ENCODE measurements at regions not wholly inside any gene's neighbourhood (a gene's known extent, or its start where the extent isn't known, plus 50 kb on each side); places are given as distances from the start of the nearest gene placed in this dataset.

DNA sequence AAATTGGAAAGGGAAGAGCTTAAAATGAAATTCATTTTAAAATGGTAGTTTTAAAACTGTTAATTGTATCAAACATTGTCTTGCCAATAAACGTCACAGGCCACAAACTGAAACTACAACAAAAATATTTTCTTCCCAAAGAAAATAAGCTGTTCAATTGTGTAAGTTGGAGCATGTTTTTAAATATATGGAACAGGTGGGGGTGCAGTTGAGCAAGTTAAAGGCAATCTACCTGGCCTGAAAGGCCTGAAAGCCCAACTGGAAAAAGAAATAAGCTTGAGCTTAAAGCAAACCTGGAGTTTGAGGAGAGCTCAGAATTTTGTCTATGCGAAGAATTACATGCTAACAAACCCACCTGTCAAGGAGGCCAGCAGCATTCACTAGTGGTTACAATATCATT is 439.5 kb downstream of the ACTL7B start:
- TF ChIP-seq, protein P1, sequence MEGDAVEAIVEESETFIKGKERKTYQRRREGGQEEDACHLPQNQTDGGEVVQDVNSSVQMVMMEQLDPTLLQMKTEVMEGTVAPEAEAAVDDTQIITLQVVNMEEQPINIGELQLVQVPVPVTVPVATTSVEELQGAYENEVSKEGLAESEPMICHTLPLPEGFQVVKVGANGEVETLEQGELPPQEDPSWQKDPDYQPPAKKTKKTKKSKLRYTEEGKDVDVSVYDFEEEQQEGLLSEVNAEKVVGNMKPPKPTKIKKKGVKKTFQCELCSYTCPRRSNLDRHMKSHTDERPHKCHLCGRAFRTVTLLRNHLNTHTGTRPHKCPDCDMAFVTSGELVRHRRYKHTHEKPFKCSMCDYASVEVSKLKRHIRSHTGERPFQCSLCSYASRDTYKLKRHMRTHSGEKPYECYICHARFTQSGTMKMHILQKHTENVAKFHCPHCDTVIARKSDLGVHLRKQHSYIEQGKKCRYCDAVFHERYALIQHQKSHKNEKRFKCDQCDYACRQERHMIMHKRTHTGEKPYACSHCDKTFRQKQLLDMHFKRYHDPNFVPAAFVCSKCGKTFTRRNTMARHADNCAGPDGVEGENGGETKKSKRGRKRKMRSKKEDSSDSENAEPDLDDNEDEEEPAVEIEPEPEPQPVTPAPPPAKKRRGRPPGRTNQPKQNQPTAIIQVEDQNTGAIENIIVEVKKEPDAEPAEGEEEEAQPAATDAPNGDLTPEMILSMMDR (IDR thresholded peaks at IDR 0.05) = no peak
- TF ChIP-seq POLR2AphosphoS5 (IDR thresholded peaks at IDR 0.05; ENCODE audit: insufficient read depth in 1 of 2, low read depth in 1 of 2) = no peak
- TF ChIP-seq POLR2A (IDR thresholded peaks at IDR 0.05) = no peak

Data from vagina (tissue), 2 donors.